OCI-LY1 (cell line): ENCODE measurements at regions not wholly inside any gene's neighbourhood (a gene's known extent, or its start where the extent isn't known, plus 50 kb on each side); places are given as distances from the start of the nearest gene placed in this dataset.

Experiments used
- H2AFZ ChIP-seq: fragments of 200-600 bp; sonication (generic), shearing (Covaris generic); 2 replicates; pipeline ENCODE4 v1.6.0; 2014; ENCODE audit warnings: antibody characterized with exemption, mild to moderate bottlenecking, low read length
- H3F3A ChIP-seq: fragments of 200-600 bp; sonication (generic), shearing (Covaris generic); 2 replicates; pipeline ENCODE4 v1.6.0; 2014; ENCODE audit warnings: mild to moderate bottlenecking, antibody characterized with exemption, low read length, moderate library complexity; ENCODE audit not compliant: insufficient read depth
- H3K27ac ChIP-seq: fragments of 200-600 bp; sonication (generic); 2 replicates; pipeline ENCODE4 v1.5.1; 2014; ENCODE audit warnings: low read length, mixed run types, mild to moderate bottlenecking, low read depth; ENCODE audit not compliant: poor library complexity, severe bottlenecking
- H3K27me3 ChIP-seq: fragments of 200-600 bp; sonication (generic); 2 replicates; pipeline ENCODE4 v1.6.0; 2014; ENCODE audit warnings: antibody characterized with exemption, mild to moderate bottlenecking, low read length, moderate library complexity; ENCODE audit not compliant: insufficient read depth
- H3K36me3 ChIP-seq: fragments of 200-600 bp; sonication (generic); 2 replicates; pipeline ENCODE4 v1.6.1; 2014; ENCODE audit warnings: mild to moderate bottlenecking, antibody characterized with exemption, low read length, moderate library complexity, mixed read lengths; ENCODE audit not compliant: insufficient read depth
- H3K4me1 ChIP-seq: fragments of 200-600 bp; sonication (generic); 2 replicates; pipeline ENCODE4 v1.5.1; 2014; ENCODE audit warnings: mild to moderate bottlenecking, low read length, moderate library complexity; ENCODE audit not compliant: insufficient read depth, severe bottlenecking
- H3K4me2 ChIP-seq: fragments of 200-600 bp; sonication (generic), shearing (Covaris generic); 2 replicates; pipeline ENCODE4 v1.6.1; 2014; ENCODE audit warnings: low read length
- H3K4me3 ChIP-seq: fragments of 200-600 bp; sonication (generic); 2 replicates; pipeline ENCODE4 v1.5.1; 2014; ENCODE audit warnings: low read length, low read depth, mild to moderate bottlenecking, mixed read lengths; ENCODE audit not compliant: poor library complexity, severe bottlenecking
- H3K79me2 ChIP-seq: fragments of 200-600 bp; shearing (Covaris generic); 2 replicates; pipeline ENCODE4 v1.6.1; 2016; ENCODE audit warnings: mixed run types, low read length, mixed read lengths; ENCODE audit not compliant: insufficient read depth
- H3K9ac ChIP-seq: fragments of 200-600 bp; sonication (generic), shearing (Covaris generic); 2 replicates; pipeline ENCODE4 v1.6.1; 2014; ENCODE audit warnings: mild to moderate bottlenecking, low read length, mixed read lengths
- H3K9me2 ChIP-seq: fragments of 200-600 bp; sonication (generic), shearing (Covaris generic); 2 replicates; pipeline ENCODE4 v1.6.1; 2014; ENCODE audit warnings: low read depth, mild to moderate bottlenecking, low read length, mixed read lengths
- H3K9me3 ChIP-seq: fragments of 200-600 bp; shearing (Covaris generic); 2 replicates; pipeline ENCODE4 v1.6.1; 2014; ENCODE audit warnings: low read length, mixed read lengths
- H4K20me1 ChIP-seq: fragments of 200-600 bp; sonication (generic), shearing (Covaris generic); 2 replicates; pipeline ENCODE4 v1.6.0; 2016; ENCODE audit warnings: mild to moderate bottlenecking, low read length; ENCODE audit not compliant: insufficient read depth
- EZH2 ChIP-seq: fragments of 200-600 bp; sonication (generic), shearing (Covaris generic); IDR thresholded peaks from 2 replicates; pipeline ENCODE4 v1.8.0; 2017; ENCODE audit warnings: borderline replicate concordance, mixed run types, mild to moderate bottlenecking, antibody characterized with exemption, low read length, moderate library complexity, mixed read lengths
- TF ChIP-seq, protein P1 (sequence below): fragments of 200-600 bp; sonication (generic), shearing (Covaris generic); IDR thresholded peaks from 2 replicates; pipeline ENCODE4 v1.5.1; 2017; ENCODE audit warnings: mild to moderate bottlenecking, antibody characterized with exemption, low read length, moderate library complexity, mixed read lengths

DNA sequence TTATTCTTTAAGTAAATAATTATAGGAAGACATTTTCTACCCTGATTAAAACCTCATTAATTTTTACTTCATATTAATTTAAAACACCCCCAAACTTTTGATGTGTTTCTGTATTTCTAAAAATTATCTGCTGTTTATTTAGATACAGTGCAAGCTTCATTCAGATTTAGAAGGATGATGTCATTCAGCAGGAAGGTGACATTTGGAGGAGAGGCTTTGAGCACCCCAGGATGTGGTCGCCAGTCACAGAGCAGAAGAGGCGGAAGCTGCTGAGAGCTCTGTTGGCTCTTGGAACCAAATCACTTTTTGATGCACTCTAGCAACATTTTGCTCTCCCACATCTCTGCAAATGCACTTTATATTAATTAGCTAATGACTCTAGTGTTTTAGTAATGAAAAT is 233.9 kb upstream of the CACNA2D1 start:
- no peak overlapping the region for H3K4me3 ChIP-seq
- H3F3A ChIP-seq, result no peaks in the 10 kb centered on the region
- H3K36me3 ChIP-seq, result no peaks in the 10 kb centered on the region
- H3K27ac ChIP-seq, result no peak overlapping the region
- no peaks in the 10 kb centered on the region for H3K4me1 ChIP-seq
- H3K9me2 ChIP-seq, result no peaks in the 10 kb centered on the region
- no peaks in the 10 kb centered on the region for H3K79me2 ChIP-seq
- no peaks in the 10 kb centered on the region for H3K9me3 ChIP-seq
- H3K4me2 ChIP-seq, result no peak overlapping the region
- H2AFZ ChIP-seq, result no peak overlapping the region
- TF ChIP-seq EZH2, result no peak
- TF ChIP-seq, protein P1, sequence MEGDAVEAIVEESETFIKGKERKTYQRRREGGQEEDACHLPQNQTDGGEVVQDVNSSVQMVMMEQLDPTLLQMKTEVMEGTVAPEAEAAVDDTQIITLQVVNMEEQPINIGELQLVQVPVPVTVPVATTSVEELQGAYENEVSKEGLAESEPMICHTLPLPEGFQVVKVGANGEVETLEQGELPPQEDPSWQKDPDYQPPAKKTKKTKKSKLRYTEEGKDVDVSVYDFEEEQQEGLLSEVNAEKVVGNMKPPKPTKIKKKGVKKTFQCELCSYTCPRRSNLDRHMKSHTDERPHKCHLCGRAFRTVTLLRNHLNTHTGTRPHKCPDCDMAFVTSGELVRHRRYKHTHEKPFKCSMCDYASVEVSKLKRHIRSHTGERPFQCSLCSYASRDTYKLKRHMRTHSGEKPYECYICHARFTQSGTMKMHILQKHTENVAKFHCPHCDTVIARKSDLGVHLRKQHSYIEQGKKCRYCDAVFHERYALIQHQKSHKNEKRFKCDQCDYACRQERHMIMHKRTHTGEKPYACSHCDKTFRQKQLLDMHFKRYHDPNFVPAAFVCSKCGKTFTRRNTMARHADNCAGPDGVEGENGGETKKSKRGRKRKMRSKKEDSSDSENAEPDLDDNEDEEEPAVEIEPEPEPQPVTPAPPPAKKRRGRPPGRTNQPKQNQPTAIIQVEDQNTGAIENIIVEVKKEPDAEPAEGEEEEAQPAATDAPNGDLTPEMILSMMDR, result no peak
- H3K9ac ChIP-seq, result no peak overlapping the region
- H3K27me3 ChIP-seq, result no peaks in the 10 kb centered on the region
- no peaks in the 10 kb centered on the region for H4K20me1 ChIP-seq

DNA sequence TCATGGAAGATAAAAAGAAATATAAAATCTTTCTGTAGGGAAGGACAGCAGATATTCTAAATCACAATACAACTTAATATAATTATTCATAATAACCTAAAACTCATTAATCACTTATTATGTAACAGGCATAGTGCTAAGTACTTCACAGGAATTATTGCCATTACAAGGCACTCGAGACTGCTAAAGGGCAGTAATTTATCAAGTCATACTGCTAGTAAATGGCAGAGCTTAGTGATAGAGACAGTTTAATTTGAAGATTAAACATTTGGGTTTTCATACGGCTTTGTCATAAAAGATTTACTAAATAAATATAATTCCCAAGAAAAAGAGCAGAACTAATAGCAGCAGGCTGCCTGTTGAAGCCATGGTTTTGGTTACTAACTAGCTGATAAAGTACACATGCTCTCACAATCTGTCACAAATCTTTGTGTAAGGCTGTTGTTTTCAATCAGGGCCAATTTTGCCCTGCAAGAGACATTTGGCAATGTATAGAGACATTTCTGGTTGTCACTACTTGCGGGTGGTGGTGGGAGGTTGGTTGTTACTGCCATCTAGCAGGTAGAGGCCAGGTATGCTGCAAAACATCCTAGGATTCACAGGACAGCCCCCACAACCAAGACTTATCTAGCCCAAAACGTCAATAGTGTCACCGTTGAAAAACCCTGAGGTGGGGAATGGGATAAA is 233.3 kb upstream of the CACNA2D1 start:
- Histone ChIP-seq H4K20me1 (no peaks in the 10 kb centered on the region), H2AFZ (no peak overlapping the region), H3K27ac (no peak overlapping the region), H3K9me3 (no peaks in the 10 kb centered on the region), H3K4me2 (no peak overlapping the region), H3K9me2 (no peaks in the 10 kb centered on the region), H3K4me1 (no peaks in the 10 kb centered on the region), H3K4me3 (no peak overlapping the region), H3K79me2 (no peaks in the 10 kb centered on the region), H3K36me3 (no peaks in the 10 kb centered on the region), H3K27me3 (no peaks in the 10 kb centered on the region), H3F3A (no peaks in the 10 kb centered on the region), H3K9ac (no peak overlapping the region)
- TF ChIP-seq, protein P1, result no peak
- no peak for TF ChIP-seq EZH2

DNA sequence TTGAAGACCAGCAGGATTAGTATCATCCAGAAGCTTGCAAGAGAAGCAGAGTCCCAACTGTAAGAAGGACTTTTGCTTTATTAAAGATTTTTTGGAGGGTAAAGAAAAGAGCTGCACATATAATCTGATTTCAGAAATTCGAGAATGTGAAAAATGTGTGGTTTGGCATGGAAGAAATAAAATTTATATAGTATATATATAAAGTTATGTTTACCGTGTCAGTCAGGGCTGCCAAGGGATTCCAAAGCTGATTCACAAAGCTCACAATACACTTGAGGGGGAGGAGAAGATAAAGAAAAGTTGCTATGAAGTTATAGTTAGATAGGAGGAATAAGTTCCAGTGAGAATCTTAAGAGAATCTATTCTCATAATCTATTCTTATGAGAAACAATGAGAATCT is 231.8 kb upstream of the CACNA2D1 start:
- TF ChIP-seq, protein P1, result no peak
- no peak for TF ChIP-seq EZH2

More for the DNA sequence above, 231.8 kb upstream of the CACNA2D1 start:
- H3K4me3 ChIP-seq, result no peak overlapping the region
- no peaks in the 10 kb centered on the region for H3K9me3 ChIP-seq
- no peaks in the 10 kb centered on the region for H3K27me3 ChIP-seq
- H3K4me2 ChIP-seq, result no peak overlapping the region
- H2AFZ ChIP-seq, result no peak overlapping the region
- H4K20me1 ChIP-seq, result no peaks in the 10 kb centered on the region
- no peak overlapping the region for H3K9ac ChIP-seq
- H3K4me1 ChIP-seq, result no peaks in the 10 kb centered on the region
- H3K79me2 ChIP-seq, result no peaks in the 10 kb centered on the region
- no peaks in the 10 kb centered on the region for H3K9me2 ChIP-seq
- no peaks in the 10 kb centered on the region for H3K36me3 ChIP-seq
- no peaks in the 10 kb centered on the region for H3F3A ChIP-seq
- no peak overlapping the region for H3K27ac ChIP-seq
